Mucosa of descending colon (tissue), 3 donors: ENCODE measurements at regions not wholly inside any gene's neighbourhood (a gene's known extent, or its start where the extent isn't known, plus 50 kb on each side); places are given as distances from the start of the nearest gene placed in this dataset.

Experiments used
- ATAC-seq: fragments of 200-7000 bp; cut with Tn5 transposase; one replicate; pipeline ENCODE4 v1.9.1; 2020; ENCODE audit warnings: mild to moderate bottlenecking, moderate library complexity
- DNase-seq, 3 donors: peaks; one replicate each; pipeline ENCODE4 v3.0.0-alpha.2; 2020
- H3K36me3 ChIP-seq: fragments of 200-600 bp; one replicate; pipeline ENCODE4 v1.8.0; 2021; ENCODE audit warnings: low read depth, mild to moderate bottlenecking
- H3K4me1 ChIP-seq: fragments of 200-600 bp; one replicate; pipeline ENCODE4 v1.8.0; 2021; ENCODE audit warnings: low read depth, mild to moderate bottlenecking
- H3K4me3 ChIP-seq: fragments of 200-600 bp; one replicate; pipeline ENCODE4 v1.8.0; 2021; ENCODE audit warnings: mild to moderate bottlenecking
- H3K9me3 ChIP-seq: fragments of 200-600 bp; one replicate; pipeline ENCODE4 v1.8.0; 2021; ENCODE audit warnings: mild to moderate bottlenecking
- intact Hi-C, 2 donors: fragments of 100-400 bp; cut with DNase I in 1 of 2; cut with micrococcal nuclease in 1 of 2; formaldehyde crosslinking; loops; one replicate each; pipeline versions ENCODE4 v1.11.0 to v1.11.1; 2022; cut with DNase I, micrococcal nuclease
- TF ChIP-seq, protein P1 (sequence below): fragments of 200-600 bp; IDR thresholded peaks from one replicate; pipeline ENCODE4 v1.8.0; 2022; ENCODE audit warnings: antibody characterized with exemption, mild to moderate bottlenecking
- donor health status: DM: no; HTN: no; CAD: no; lungs with moderate emphysema.
- donor health status: DM: no; HTN: no; CAD: no.
- donor health status: DM: no; HTN: yes; CAD: no.

- DNase-seq, result no peak
- no peak for ATAC-seq
- Histone ChIP-seq H3K4me3 (no peak overlapping the region), H3K4me1 (no peaks in the 10 kb centered on the region), H3K36me3 (no peaks in the 10 kb centered on the region), H3K9me3 (no peaks in the 10 kb centered on the region)
- intact Hi-C loops, result no loop called here
- TF ChIP-seq, protein P1, sequence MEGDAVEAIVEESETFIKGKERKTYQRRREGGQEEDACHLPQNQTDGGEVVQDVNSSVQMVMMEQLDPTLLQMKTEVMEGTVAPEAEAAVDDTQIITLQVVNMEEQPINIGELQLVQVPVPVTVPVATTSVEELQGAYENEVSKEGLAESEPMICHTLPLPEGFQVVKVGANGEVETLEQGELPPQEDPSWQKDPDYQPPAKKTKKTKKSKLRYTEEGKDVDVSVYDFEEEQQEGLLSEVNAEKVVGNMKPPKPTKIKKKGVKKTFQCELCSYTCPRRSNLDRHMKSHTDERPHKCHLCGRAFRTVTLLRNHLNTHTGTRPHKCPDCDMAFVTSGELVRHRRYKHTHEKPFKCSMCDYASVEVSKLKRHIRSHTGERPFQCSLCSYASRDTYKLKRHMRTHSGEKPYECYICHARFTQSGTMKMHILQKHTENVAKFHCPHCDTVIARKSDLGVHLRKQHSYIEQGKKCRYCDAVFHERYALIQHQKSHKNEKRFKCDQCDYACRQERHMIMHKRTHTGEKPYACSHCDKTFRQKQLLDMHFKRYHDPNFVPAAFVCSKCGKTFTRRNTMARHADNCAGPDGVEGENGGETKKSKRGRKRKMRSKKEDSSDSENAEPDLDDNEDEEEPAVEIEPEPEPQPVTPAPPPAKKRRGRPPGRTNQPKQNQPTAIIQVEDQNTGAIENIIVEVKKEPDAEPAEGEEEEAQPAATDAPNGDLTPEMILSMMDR, result no peak
Observed at GRCh38 chr22:48857202-48857805, 970.4 kb downstream of the BRD1 start.

GRCh38 chr22:48856308-48856615 is 971.4 kb downstream of the BRD1 start:
- H3K4me3 ChIP-seq, result no peak overlapping the region
- H3K4me1 ChIP-seq, result no peaks in the 10 kb centered on the region
- no peaks in the 10 kb centered on the region for H3K9me3 ChIP-seq
- DNase-seq (peak in 1 of 3 donors; percentile 25), ATAC-seq (no peak)
- TF ChIP-seq, protein P1, result no peak
- intact Hi-C loops, result no loop called here
- no peaks in the 10 kb centered on the region for H3K36me3 ChIP-seq

- no peaks in the 10 kb centered on the region for H3K36me3 ChIP-seq
- no peaks in the 10 kb centered on the region for H3K9me3 ChIP-seq
- no peaks in the 10 kb centered on the region for H3K4me1 ChIP-seq
- no peak for ATAC-seq
- peak in 1 of 3 donors; percentile 19 for DNase-seq
- TF ChIP-seq, protein P1, result no peak
- intact Hi-C loops, result no loop called here
- no peak overlapping the region for H3K4me3 ChIP-seq
Observed at GRCh38 chr22:48855593-48856307, 971.9 kb downstream of the BRD1 start.

GRCh38 chr22:48855013-48855412 is 972.7 kb downstream of the BRD1 start:
- no peak overlapping the region for H3K4me3 ChIP-seq
- ATAC-seq (no peak), DNase-seq (no peak)
- H3K4me1 ChIP-seq, result no peaks in the 10 kb centered on the region
- H3K36me3 ChIP-seq, result no peaks in the 10 kb centered on the region
- TF ChIP-seq, protein P1, result no peak
- intact Hi-C loops, result no loop called here
- H3K9me3 ChIP-seq, result no peaks in the 10 kb centered on the region

GRCh38 chr22:48853627-48854240 is 973.9 kb downstream of the BRD1 start:
- DNase-seq (no peak), ATAC-seq (no peak)
- no peaks in the 10 kb centered on the region for H3K4me1 ChIP-seq
- no peak overlapping the region for H3K4me3 ChIP-seq
- intact Hi-C loops, result no loop called here
- H3K9me3 ChIP-seq, result no peaks in the 10 kb centered on the region
- H3K36me3 ChIP-seq, result no peaks in the 10 kb centered on the region
- TF ChIP-seq, protein P1, result no peak
